ENCODE measurements at regions not wholly inside any gene's neighbourhood (a gene's known extent, or its start where the extent isn't known, plus 50 kb on each side); places are given as distances from the start of the nearest gene placed in this dataset.

DNA sequence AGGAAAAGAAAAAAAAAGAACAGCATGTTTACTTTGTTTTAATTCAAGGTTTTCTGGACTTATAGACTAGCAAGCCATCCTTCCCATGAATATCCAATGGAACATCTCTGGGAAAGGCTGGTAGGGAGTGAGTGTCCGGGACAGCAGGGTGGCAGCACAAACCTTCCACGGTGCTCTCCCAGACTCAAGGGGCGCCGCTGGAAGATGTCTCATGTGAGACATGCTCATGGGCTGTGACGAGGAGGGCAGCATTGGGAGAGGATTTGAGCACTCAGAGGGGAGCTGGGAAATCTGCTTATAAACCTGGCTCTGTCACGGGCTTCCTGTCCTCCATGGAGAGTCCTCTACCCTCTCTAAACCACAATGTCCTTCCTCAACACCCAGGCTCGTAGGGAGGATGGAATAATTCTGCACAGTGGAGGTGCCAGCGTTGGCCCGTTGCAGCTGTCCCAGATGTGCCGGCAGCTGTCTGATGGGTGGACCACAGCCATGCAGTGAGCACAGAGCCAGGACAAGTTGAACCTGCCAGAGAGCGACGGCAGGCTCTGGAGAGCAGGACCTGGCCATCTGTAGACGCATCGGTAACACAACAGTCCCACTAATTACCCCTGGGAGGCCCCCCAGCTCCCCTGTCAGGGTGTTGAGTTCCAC, 100.1 kb upstream of the IGSF21 start:
- CTCF ChIA-PET = no interaction called here
- peaks cover 18% of the 10 kb centered on the region for H3K27me3 Mint-ChIP-seq

GRCh38 chr1:18008081-18008480, 99.5 kb upstream of the IGSF21 start:
- ChIA-PET POLR2A (no interaction called here), CTCF (no interaction called here)
- H3K4me1 Mint-ChIP-seq = no peaks in the 10 kb centered on the region
- H3K9me3 Mint-ChIP-seq = no peaks in the 10 kb centered on the region
- H3K36me3 Mint-ChIP-seq (ENCODE audit: low read depth) = no peaks in the 10 kb centered on the region
- DNase-seq (no peak), ATAC-seq (ENCODE audit: low read depth) (no peak)
- TF ChIP-seq, protein P1, sequence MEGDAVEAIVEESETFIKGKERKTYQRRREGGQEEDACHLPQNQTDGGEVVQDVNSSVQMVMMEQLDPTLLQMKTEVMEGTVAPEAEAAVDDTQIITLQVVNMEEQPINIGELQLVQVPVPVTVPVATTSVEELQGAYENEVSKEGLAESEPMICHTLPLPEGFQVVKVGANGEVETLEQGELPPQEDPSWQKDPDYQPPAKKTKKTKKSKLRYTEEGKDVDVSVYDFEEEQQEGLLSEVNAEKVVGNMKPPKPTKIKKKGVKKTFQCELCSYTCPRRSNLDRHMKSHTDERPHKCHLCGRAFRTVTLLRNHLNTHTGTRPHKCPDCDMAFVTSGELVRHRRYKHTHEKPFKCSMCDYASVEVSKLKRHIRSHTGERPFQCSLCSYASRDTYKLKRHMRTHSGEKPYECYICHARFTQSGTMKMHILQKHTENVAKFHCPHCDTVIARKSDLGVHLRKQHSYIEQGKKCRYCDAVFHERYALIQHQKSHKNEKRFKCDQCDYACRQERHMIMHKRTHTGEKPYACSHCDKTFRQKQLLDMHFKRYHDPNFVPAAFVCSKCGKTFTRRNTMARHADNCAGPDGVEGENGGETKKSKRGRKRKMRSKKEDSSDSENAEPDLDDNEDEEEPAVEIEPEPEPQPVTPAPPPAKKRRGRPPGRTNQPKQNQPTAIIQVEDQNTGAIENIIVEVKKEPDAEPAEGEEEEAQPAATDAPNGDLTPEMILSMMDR (IDR thresholded peaks at IDR 0.05) = no peak
- peaks cover 18% of the 10 kb centered on the region for H3K27me3 Mint-ChIP-seq
- H3K4me3 Mint-ChIP-seq = no peak overlapping the region
- H3K27ac Mint-ChIP-seq = no peak overlapping the region
- intact Hi-C loops (cut with micrococcal nuclease) = no loop called here

More for the DNA sequence above, 100.1 kb upstream of the IGSF21 start:
- no peak for ATAC-seq (ENCODE audit: low read depth)
- Mint-ChIP-seq H3K4me3 (no peak overlapping the region), H3K36me3 (ENCODE audit: low read depth) (no peaks in the 10 kb centered on the region), H3K9me3 (no peaks in the 10 kb centered on the region), H3K27ac (no peak overlapping the region), H3K4me1 (no peaks in the 10 kb centered on the region)
- intact Hi-C loops (cut with micrococcal nuclease) = no loop called here
- POLR2A ChIA-PET = no interaction called here
- TF ChIP-seq, protein P1 (IDR thresholded peaks at IDR 0.05) = no peak
- DNase-seq = no peak

DNA sequence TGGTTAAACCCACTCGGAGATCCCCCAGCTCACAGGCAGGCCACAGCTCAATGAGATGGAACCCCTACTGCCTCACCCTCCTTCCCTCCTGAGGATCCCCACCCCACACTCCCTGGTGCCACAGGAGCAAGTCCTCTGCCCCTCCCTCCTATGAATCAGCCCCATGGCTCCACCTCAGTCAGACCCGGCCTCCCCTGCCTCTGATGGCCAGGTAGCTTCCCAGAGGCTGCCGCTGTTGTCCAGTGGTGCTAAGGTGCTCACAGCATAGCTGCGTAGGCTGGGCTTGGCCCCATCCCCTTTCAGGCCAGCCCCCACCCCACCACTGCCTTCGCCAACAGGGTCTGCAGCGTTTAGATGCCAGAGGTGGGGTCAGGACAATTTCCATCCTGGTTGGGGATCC, 98.5 kb upstream of the IGSF21 start:
- ChIA-PET POLR2A (no interaction called here), CTCF (no interaction called here)
- no peaks in the 10 kb centered on the region for H3K36me3 Mint-ChIP-seq (ENCODE audit: low read depth)
- H3K4me3 Mint-ChIP-seq = no peak overlapping the region
- H3K4me1 Mint-ChIP-seq = no peaks in the 10 kb centered on the region
- intact Hi-C loops (cut with micrococcal nuclease) = no loop called here
- ATAC-seq (ENCODE audit: low read depth) (no peak), DNase-seq (no peak)
- H3K9me3 Mint-ChIP-seq = no peaks in the 10 kb centered on the region
- H3K27ac Mint-ChIP-seq = no peak overlapping the region
- H3K27me3 Mint-ChIP-seq = peaks cover 14% of the 10 kb centered on the region
- TF ChIP-seq, protein P1 (IDR thresholded peaks at IDR 0.05) = no peak

- ATAC-seq (ENCODE audit: low read depth) = no peak
- no peaks in the 10 kb centered on the region for H3K4me1 Mint-ChIP-seq
- H3K27me3 Mint-ChIP-seq = peaks cover 14% of the 10 kb centered on the region
- H3K4me3 Mint-ChIP-seq = no peak overlapping the region
- intact Hi-C loops (cut with micrococcal nuclease) = no loop called here
- TF ChIP-seq, protein P1 (IDR thresholded peaks at IDR 0.05) = no peak
- H3K36me3 Mint-ChIP-seq (ENCODE audit: low read depth) = no peaks in the 10 kb centered on the region
- no peak overlapping the region for H3K27ac Mint-ChIP-seq
- CTCF ChIA-PET = no interaction called here
- no peaks in the 10 kb centered on the region for H3K9me3 Mint-ChIP-seq
- DNase-seq = no peak
- POLR2A ChIA-PET = no interaction called here
Observed at GRCh38 chr1:18009478-18009961, 98.1 kb upstream of the IGSF21 start.

DNA sequence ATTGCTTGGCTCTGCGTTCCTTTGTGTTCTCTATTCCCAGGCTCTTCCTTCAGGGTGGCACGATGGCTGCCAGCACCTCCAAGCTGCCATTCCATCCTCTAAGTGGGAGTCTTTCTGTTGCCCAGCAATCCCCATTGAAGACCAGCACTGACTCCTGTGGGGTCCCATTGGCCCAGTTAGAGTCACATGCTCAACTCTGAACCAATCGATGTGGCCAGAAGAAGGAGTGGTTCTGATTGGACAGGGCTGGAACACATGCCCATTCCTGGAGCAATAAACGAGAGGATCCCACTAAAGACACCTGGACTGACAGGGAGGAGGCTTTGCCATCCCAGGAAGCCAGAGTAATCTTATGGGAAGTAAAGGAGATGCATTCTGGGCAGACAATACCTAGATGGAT, 97.2 kb upstream of the IGSF21 start:
- ATAC-seq (ENCODE audit: low read depth) = no peak
- Mint-ChIP-seq H3K27me3 (peaks cover 20% of the 10 kb centered on the region), H3K4me3 (no peak overlapping the region), H3K36me3 (ENCODE audit: low read depth) (no peaks in the 10 kb centered on the region), H3K9me3 (no peaks in the 10 kb centered on the region), H3K27ac (no peak overlapping the region), H3K4me1 (no peaks in the 10 kb centered on the region)
- intact Hi-C loops (cut with micrococcal nuclease) = no loop called here
- ChIA-PET CTCF (no interaction called here), POLR2A (no interaction called here)
- no peak for DNase-seq
- TF ChIP-seq, protein P1 (IDR thresholded peaks at IDR 0.05) = no peak
